Gastrocnemius medialis (tissue), 4 donors: ENCODE measurements at regions not wholly inside any gene's neighbourhood (a gene's known extent, or its start where the extent isn't known, plus 50 kb on each side); places are given as distances from the start of the nearest gene placed in this dataset.

ENCODE experiments used
- CTCF ChIP-seq, 5 experiments: fragments of 450-650 bp in 3 of 5; fragments of 200-600 bp in 2 of 5; sonication (generic) in 2 of 5; IDR thresholded peaks in 4 of 5; conservative IDR thresholded peaks in 1 of 5; 1 replicate in 4 of 5; 2 replicates in 1 of 5; pipeline ENCODE4 v1.5.1; 2016 to 2019; ENCODE audit warnings: antibody characterized with exemption in 5 of 5, mild to moderate bottlenecking in 3 of 5, moderate library complexity in 3 of 5
- POLR2A ChIP-seq, 2 donors: fragments of 450-650 bp; IDR thresholded peaks; one replicate each; pipeline ENCODE4 v1.6.1; 2017; ENCODE audit warnings: antibody characterized with exemption in 2 of 2, mild to moderate bottlenecking in 2 of 2, moderate library complexity in 2 of 2

- TF ChIP-seq POLR2A (IDR thresholded peaks at IDR 0.05): no peak
- no peak for TF ChIP-seq CTCF (IDR thresholded peaks at IDR 0.05 in 4 of 5, conservative IDR thresholded peaks at IDR 0.05 in 1 of 5)
Measured at GRCh38 chr6:102911571-102911970, 1518.1 kb downstream of the GRIK2 start.
